ENCODE measurements at regions not wholly inside any gene's neighbourhood (a gene's known extent, or its start where the extent isn't known, plus 50 kb on each side); places are given as distances from the start of the nearest gene placed in this dataset.

GRCh38 chr5:118450554-118451332, 537.6 kb downstream of the DTWD2 start:
- Histone ChIP-seq H3K4ac (ENCODE audit: low read depth, low read length) (no peak overlapping the region), H2BK120ac (ENCODE audit: low read depth, low read length, poor library complexity, severe bottlenecking) (no peak overlapping the region), H2AK5ac (ENCODE audit: insufficient read length, low read length) (no peak overlapping the region), H3K27me3 (ENCODE audit: insufficient read depth, low read length) (no peaks in the 10 kb centered on the region), H3K9ac (ENCODE audit: extremely low read depth, insufficient read length, low read length) (no peak overlapping the region), H4K20me1 (ENCODE audit: control insufficient read depth, insufficient read depth, insufficient read length) (no peaks in the 10 kb centered on the region), H3K23me2 (ENCODE audit: insufficient read length, low read depth, low read length, poor library complexity, severe bottlenecking) (no peaks in the 10 kb centered on the region), H3K27ac (ENCODE audit: insufficient read length, low read depth, low read length) (no peak overlapping the region), H2AFZ (ENCODE audit: low read length) (no peak overlapping the region), H2BK15ac (ENCODE audit: low read depth, low read length) (no peak overlapping the region), H3K18ac (ENCODE audit: insufficient read length, low read depth, low read length) (no peak overlapping the region), H3K4me1 (ENCODE audit: insufficient read depth, low read length) (peaks cover 2% of the 10 kb centered on the region; the same call in 1 of the 2 replicates), H4K5ac (ENCODE audit: insufficient read length, low read depth, low read length) (no peak overlapping the region), H3K4me2 (ENCODE audit: insufficient read depth, insufficient read length, low read length) (no peak overlapping the region), H4K8ac (replicated peaks; ENCODE audit: insufficient read length, low read depth, low read length) (no peak overlapping the region), H2BK20ac (ENCODE audit: low read depth, low read length, poor library complexity, severe bottlenecking) (no peak overlapping the region), H2BK5ac (ENCODE audit: insufficient read length, low read length) (no peak overlapping the region), H3K23ac (ENCODE audit: insufficient read length, low read depth, low read length) (no peak overlapping the region), H3K56ac (ENCODE audit: insufficient read length, low read depth, low read length) (no peak overlapping the region), H3K14ac (ENCODE audit: insufficient read depth, low read length) (no peak overlapping the region), H3K79me2 (ENCODE audit: insufficient read depth, low read length) (no peaks in the 10 kb centered on the region), H4K91ac (ENCODE audit: insufficient read length, low read depth, low read length) (no peak overlapping the region), H2BK12ac (ENCODE audit: insufficient read length, low read depth, low read length) (no peak overlapping the region), H3K79me1 (ENCODE audit: insufficient read depth, low read depth, low read length, poor library complexity, severe bottlenecking) (no peaks in the 10 kb centered on the region), H3K9me3 (ENCODE audit: control insufficient read depth, low read depth, low read length) (no peaks in the 10 kb centered on the region), H3T11ph (ENCODE audit: low read length) (no peak overlapping the region)
- no peaks in the 10 kb centered on the region for H3K27me3 Mint-ChIP-seq (ENCODE audit: low read depth)
- TF ChIP-seq, protein P1, sequence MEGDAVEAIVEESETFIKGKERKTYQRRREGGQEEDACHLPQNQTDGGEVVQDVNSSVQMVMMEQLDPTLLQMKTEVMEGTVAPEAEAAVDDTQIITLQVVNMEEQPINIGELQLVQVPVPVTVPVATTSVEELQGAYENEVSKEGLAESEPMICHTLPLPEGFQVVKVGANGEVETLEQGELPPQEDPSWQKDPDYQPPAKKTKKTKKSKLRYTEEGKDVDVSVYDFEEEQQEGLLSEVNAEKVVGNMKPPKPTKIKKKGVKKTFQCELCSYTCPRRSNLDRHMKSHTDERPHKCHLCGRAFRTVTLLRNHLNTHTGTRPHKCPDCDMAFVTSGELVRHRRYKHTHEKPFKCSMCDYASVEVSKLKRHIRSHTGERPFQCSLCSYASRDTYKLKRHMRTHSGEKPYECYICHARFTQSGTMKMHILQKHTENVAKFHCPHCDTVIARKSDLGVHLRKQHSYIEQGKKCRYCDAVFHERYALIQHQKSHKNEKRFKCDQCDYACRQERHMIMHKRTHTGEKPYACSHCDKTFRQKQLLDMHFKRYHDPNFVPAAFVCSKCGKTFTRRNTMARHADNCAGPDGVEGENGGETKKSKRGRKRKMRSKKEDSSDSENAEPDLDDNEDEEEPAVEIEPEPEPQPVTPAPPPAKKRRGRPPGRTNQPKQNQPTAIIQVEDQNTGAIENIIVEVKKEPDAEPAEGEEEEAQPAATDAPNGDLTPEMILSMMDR (conservative IDR thresholded peaks at IDR 0.05), result no peak
- H3K27ac Mint-ChIP-seq, result peak overlapping the region in 2 of 3 experiments; percentile 20 to 87; a peak in 3 of 7 replicates
- H3K36me3 Mint-ChIP-seq (ENCODE audit: insufficient read depth in 1 of 3, low read depth in 3 of 3), result peaks cover 0 to 12% (median 2%) of the 10 kb centered on the region in 3 experiments; a peak in 3 of 7 replicates
- peak overlapping the region in 1 of 2 experiments; percentile 10; a peak in 1 of 5 replicates for H3K4me3 Mint-ChIP-seq
- no peak for DNase-seq
- peaks cover 3 to 10% of the 10 kb centered on the region in 2 experiments; a peak in 3 of 5 replicates for H3K9me3 Mint-ChIP-seq
- no CpG with 5 or more reads among the region's 7 CpGs for WGBS (ENCODE audit: extremely low coverage, insufficient read length, low lambda C conversion rate)
- peaks cover 33 to 34% of the 10 kb centered on the region in 2 experiments for H3K4me1 Mint-ChIP-seq
